MM.1S (cell line): ENCODE measurements at regions not wholly inside any gene's neighbourhood (a gene's known extent, or its start where the extent isn't known, plus 50 kb on each side); places are given as distances from the start of the nearest gene placed in this dataset.

ENCODE experiments used
- DNase-seq: peaks from one replicate; pipeline ENCODE4 v3.0.0-alpha.2; 2015
- H2AFZ ChIP-seq: fragments of 300-600 bp; sonication (generic); 2 replicates; pipeline ENCODE4 v1.6.0; 2016; ENCODE audit warnings: antibody characterized with exemption, low read length
- H3F3A ChIP-seq: fragments of 300-600 bp; sonication (generic); 2 replicates; pipeline ENCODE4 v1.6.1; 2016; ENCODE audit warnings: mild to moderate bottlenecking, antibody characterized with exemption, low read length, moderate library complexity, mixed read lengths; ENCODE audit not compliant: insufficient read depth
- H3K27ac ChIP-seq: fragments of 300-600 bp; sonication (generic); 2 replicates; pipeline ENCODE4 v1.5.1; 2016; ENCODE audit warnings: mild to moderate bottlenecking, low read length
- H3K27me3 ChIP-seq: fragments of 300-600 bp; sonication (generic); replicated peaks from 2 replicates; pipeline ENCODE4 v1.6.0; 2016; ENCODE audit warnings: low read length; ENCODE audit not compliant: insufficient read depth
- H3K36me3 ChIP-seq: fragments of 300-600 bp; sonication (generic); replicated peaks from 2 replicates; pipeline ENCODE4 v1.6.1; 2016; ENCODE audit warnings: mild to moderate bottlenecking, low read length, mixed read lengths; ENCODE audit not compliant: insufficient read depth
- H3K4me1 ChIP-seq: fragments of 300-600 bp; sonication (generic); 2 replicates; pipeline ENCODE4 v1.6.1; 2016; ENCODE audit warnings: low read length, mixed read lengths
- H3K4me2 ChIP-seq: fragments of 300-600 bp; sonication (generic); 2 replicates; pipeline ENCODE4 v1.6.0; 2016; ENCODE audit warnings: low read depth, low read length
- H3K4me3 ChIP-seq: fragments of 300-600 bp; sonication (generic); 2 replicates; pipeline ENCODE4 v1.5.1; 2016; ENCODE audit warnings: low read length, mixed read lengths
- H3K79me2 ChIP-seq: fragments of 300-600 bp; sonication (generic); 2 replicates; pipeline ENCODE4 v1.6.1; 2016; ENCODE audit warnings: mixed run types, low read length, mixed read lengths
- H3K9ac ChIP-seq: fragments of 300-600 bp; sonication (generic); 2 replicates; pipeline ENCODE4 v1.6.1; 2016; ENCODE audit warnings: low read length, mixed read lengths
- H3K9me2 ChIP-seq: fragments of 300-600 bp; sonication (generic); replicated peaks from 2 replicates; pipeline ENCODE4 v1.6.1; 2016; ENCODE audit warnings: mild to moderate bottlenecking, low read length, mixed read lengths; ENCODE audit not compliant: insufficient read depth
- H3K9me3 ChIP-seq: fragments of 300-600 bp; sonication (generic); replicated peaks from 2 replicates; pipeline ENCODE4 v1.6.1; 2016; ENCODE audit warnings: mild to moderate bottlenecking, low read length, mixed read lengths; ENCODE audit not compliant: insufficient read depth
- H4K20me1 ChIP-seq: fragments of 300-600 bp; sonication (generic); 2 replicates; pipeline ENCODE4 v1.6.1; 2016; ENCODE audit warnings: mild to moderate bottlenecking, low read length, moderate library complexity, mixed read lengths; ENCODE audit not compliant: insufficient read depth
- EZH2 ChIP-seq: fragments of 300-600 bp; sonication (generic); optimal IDR thresholded peaks from 2 replicates; pipeline ENCODE3; 2017; ENCODE audit warnings: low read depth, mild to moderate bottlenecking, antibody characterized with exemption, low read length, mixed read lengths
- EZH2phosphoT487 ChIP-seq: fragments of 300-600 bp; sonication (generic); IDR thresholded peaks from 2 replicates; pipeline ENCODE4 v1.6.1; 2018; ENCODE audit warnings: antibody characterized with exemption, low read length
- TF ChIP-seq, protein P1 (sequence below): fragments of 300-600 bp; sonication (generic); IDR thresholded peaks from 2 replicates; pipeline ENCODE4 v1.5.1; 2016; ENCODE audit warnings: antibody characterized with exemption, low read length, mixed read lengths

DNA sequence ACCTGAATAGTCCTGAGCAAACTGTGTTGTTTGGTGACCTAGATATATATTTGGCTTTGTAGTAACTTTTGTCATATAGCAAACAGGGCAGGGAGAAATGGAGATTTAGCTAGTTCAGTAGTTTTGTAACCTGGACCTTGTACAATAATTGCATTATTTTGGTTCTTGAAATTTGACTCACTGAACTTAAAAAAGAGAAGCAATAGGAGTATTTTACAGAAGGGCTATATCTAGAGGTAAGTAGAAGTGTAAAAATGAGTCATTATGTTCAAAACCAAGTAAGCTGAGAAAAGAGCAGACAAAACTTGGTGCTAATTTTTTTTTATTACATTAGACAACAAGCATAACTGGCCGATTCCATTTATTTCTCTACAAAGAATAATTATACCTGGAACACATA, 505.4 kb downstream of the ZIC1 start:
- DNase-seq = no peak
- H3K36me3 ChIP-seq = no peaks in the 10 kb centered on the region
- H2AFZ ChIP-seq = no peak overlapping the region
- no peaks in the 10 kb centered on the region for H4K20me1 ChIP-seq
- H3K4me2 ChIP-seq = no peak overlapping the region
- no peaks in the 10 kb centered on the region for H3K4me1 ChIP-seq
- no peaks in the 10 kb centered on the region for H3K9me3 ChIP-seq
- no peaks in the 10 kb centered on the region for H3K9me2 ChIP-seq
- no peak overlapping the region for H3K27ac ChIP-seq
- TF ChIP-seq EZH2 (no peak), EZH2phosphoT487 (no peak)
- TF ChIP-seq, protein P1, sequence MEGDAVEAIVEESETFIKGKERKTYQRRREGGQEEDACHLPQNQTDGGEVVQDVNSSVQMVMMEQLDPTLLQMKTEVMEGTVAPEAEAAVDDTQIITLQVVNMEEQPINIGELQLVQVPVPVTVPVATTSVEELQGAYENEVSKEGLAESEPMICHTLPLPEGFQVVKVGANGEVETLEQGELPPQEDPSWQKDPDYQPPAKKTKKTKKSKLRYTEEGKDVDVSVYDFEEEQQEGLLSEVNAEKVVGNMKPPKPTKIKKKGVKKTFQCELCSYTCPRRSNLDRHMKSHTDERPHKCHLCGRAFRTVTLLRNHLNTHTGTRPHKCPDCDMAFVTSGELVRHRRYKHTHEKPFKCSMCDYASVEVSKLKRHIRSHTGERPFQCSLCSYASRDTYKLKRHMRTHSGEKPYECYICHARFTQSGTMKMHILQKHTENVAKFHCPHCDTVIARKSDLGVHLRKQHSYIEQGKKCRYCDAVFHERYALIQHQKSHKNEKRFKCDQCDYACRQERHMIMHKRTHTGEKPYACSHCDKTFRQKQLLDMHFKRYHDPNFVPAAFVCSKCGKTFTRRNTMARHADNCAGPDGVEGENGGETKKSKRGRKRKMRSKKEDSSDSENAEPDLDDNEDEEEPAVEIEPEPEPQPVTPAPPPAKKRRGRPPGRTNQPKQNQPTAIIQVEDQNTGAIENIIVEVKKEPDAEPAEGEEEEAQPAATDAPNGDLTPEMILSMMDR = no peak
- H3K4me3 ChIP-seq = no peak overlapping the region
- H3K27me3 ChIP-seq = no peaks in the 10 kb centered on the region
- H3F3A ChIP-seq = no peaks in the 10 kb centered on the region
- no peak overlapping the region for H3K9ac ChIP-seq
- no peaks in the 10 kb centered on the region for H3K79me2 ChIP-seq

DNA sequence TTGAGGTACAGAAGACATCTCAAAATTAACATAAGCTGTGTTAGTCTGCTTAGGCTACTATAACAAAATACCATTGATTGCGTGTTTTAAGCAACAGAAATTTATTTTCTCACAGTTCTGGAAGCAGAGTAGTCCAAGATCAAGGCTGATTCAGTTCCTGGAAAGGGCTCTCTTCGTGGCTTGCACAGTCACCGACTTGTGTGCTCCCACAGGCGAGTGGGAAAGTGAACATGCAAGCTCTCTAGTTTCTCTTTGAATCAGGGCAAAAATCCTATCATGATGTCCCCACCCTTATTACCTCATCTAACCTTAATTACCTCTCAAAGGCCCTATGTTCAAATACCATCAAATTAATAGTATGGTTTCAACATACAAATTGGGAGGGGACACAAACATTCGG, 505.9 kb downstream of the ZIC1 start:
- Histone ChIP-seq H3K9ac (no peak overlapping the region), H3F3A (no peaks in the 10 kb centered on the region), H3K27ac (no peak overlapping the region), H3K27me3 (no peaks in the 10 kb centered on the region), H2AFZ (no peak overlapping the region), H3K36me3 (no peaks in the 10 kb centered on the region), H3K4me2 (no peak overlapping the region), H3K9me3 (no peaks in the 10 kb centered on the region), H4K20me1 (no peaks in the 10 kb centered on the region), H3K9me2 (no peaks in the 10 kb centered on the region), H3K79me2 (no peaks in the 10 kb centered on the region), H3K4me1 (no peaks in the 10 kb centered on the region), H3K4me3 (no peak overlapping the region)
- TF ChIP-seq, protein P1 = no peak
- TF ChIP-seq EZH2phosphoT487 (no peak), EZH2 (no peak)
- DNase-seq = no peak

DNA sequence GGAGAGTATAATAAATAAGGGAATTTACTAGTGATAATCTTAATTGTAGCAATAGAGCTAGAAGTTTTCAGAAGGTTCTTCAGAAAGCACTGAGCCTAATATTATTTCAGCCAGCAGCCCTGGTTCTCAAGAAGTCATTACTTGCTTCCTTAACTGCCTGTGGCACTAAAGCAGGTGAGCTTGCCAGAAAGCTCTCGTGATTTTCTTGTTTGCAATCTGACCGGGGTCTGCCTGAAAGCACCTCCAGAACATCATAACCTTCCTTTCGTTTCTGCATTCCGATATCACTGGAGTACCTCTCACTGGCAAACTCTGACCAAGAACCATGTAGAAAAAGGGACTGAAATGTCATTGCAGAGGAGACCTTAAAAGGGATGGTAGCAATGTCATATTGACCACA, 510.3 kb downstream of the ZIC1 start:
- H4K20me1 ChIP-seq = no peaks in the 10 kb centered on the region
- no peak overlapping the region for H3K9ac ChIP-seq
- H3K27ac ChIP-seq = no peak overlapping the region
- TF ChIP-seq EZH2 (no peak), EZH2phosphoT487 (no peak)
- TF ChIP-seq, protein P1 = no peak
- no peaks in the 10 kb centered on the region for H3K79me2 ChIP-seq
- H3K4me2 ChIP-seq = no peak overlapping the region
- H3K9me3 ChIP-seq = no peaks in the 10 kb centered on the region
- H3K4me3 ChIP-seq = no peak overlapping the region
- H3K9me2 ChIP-seq = no peaks in the 10 kb centered on the region
- no peak overlapping the region for H2AFZ ChIP-seq
- no peaks in the 10 kb centered on the region for H3K36me3 ChIP-seq
- H3K27me3 ChIP-seq = no peaks in the 10 kb centered on the region
- no peaks in the 10 kb centered on the region for H3K4me1 ChIP-seq
- no peak for DNase-seq
- no peaks in the 10 kb centered on the region for H3F3A ChIP-seq
